ENCODE measurements at regions not wholly inside any gene's neighbourhood (a gene's known extent, or its start where the extent isn't known, plus 50 kb on each side); places are given as distances from the start of the nearest gene placed in this dataset.

GRCh38 chr2:195472501-195473234, 184.4 kb upstream of the SLC39A10 start:
- Histone ChIP-seq H3K79me1 (ENCODE audit: low read depth, low read length) (no peaks in the 10 kb centered on the region), H3K23ac (ENCODE audit: insufficient read length) (no peak overlapping the region), H2AK5ac (ENCODE audit: low read depth, low read length) (no peak overlapping the region), H2BK5ac (ENCODE audit: low read depth, low read length) (no peak overlapping the region), H3K4me2 (ENCODE audit: insufficient read depth in 1 of 2, low read depth in 2 of 2, low read length in 2 of 2) (no peak overlapping the region), H2BK120ac (replicated peaks; ENCODE audit: low read depth, low read length) (no peak overlapping the region), H2AFZ (ENCODE audit: low read length) (no peak overlapping the region), H2BK15ac (ENCODE audit: low read length) (no peak overlapping the region), H3K56ac (replicated peaks; ENCODE audit: insufficient read length, low read depth, low read length) (no peak overlapping the region), H4K5ac (ENCODE audit: insufficient read length, low read depth, low read length) (no peak overlapping the region), H3K14ac (ENCODE audit: insufficient read length) (no peak overlapping the region), H2BK12ac (ENCODE audit: low read depth, low read length) (no peak overlapping the region), H2BK20ac (ENCODE audit: low read length) (no peak overlapping the region), H3K4ac (replicated peaks; ENCODE audit: insufficient read length, low read depth, low read length) (no peak overlapping the region), H3K4me1 (replicated peaks in 1 of 4; ENCODE audit: control insufficient read depth in 3 of 4, insufficient read depth in 4 of 4, low read length in 3 of 4) (no peaks in the 10 kb centered on the region), H4K20me1 (replicated peaks in 1 of 2; ENCODE audit: control insufficient read depth in 1 of 2, insufficient read depth in 2 of 2, low read length in 2 of 2) (no peaks in the 10 kb centered on the region), H4K91ac (replicated peaks; ENCODE audit: insufficient read length, low read length) (no peak overlapping the region), H3K4me3 (ENCODE audit: extremely low read depth in 1 of 4, insufficient read depth in 2 of 4, low read depth in 3 of 4, low read length in 4 of 4) (no peak overlapping the region), H3K9ac (replicated peaks in 1 of 4; ENCODE audit: extremely low read depth in 1 of 4, low read depth in 3 of 4, low read length in 3 of 4) (no peak overlapping the region), H4K8ac (ENCODE audit: extremely low read depth, insufficient read depth, low read length) (no peak overlapping the region), H3K27ac (ENCODE audit: low read depth, low read length) (no peak overlapping the region), H3K9me3 (ENCODE audit: insufficient read depth in 2 of 2, low read depth in 1 of 2, low read length in 1 of 2) (no peaks in the 10 kb centered on the region), H3K27me3 (replicated peaks in 1 of 4; ENCODE audit: control insufficient read depth in 3 of 4, extremely low read depth in 1 of 4, insufficient read depth in 3 of 4, low read length in 3 of 4) (no peaks in the 10 kb centered on the region), H3K23me2 (ENCODE audit: low read depth, low read length) (no peaks in the 10 kb centered on the region; the same call in 1 of the 2 replicates), H3K36me3 (ENCODE audit: control insufficient read depth in 2 of 4, insufficient read depth in 4 of 4, low read length in 3 of 4) (no peaks in the 10 kb centered on the region), H3K18ac (ENCODE audit: extremely low read depth, low read length) (no peak overlapping the region), H3K79me2 (ENCODE audit: control insufficient read depth in 1 of 2, insufficient read depth in 2 of 2, low read length in 2 of 2) (no peaks in the 10 kb centered on the region)
- POLR2A ChIA-PET (ENCODE audit: partially characterized antibody), result no interaction called here
- no peak for DNase-seq (ENCODE audit: low read depth in 1 of 2, low spot score in 2 of 2)
- no peak for TF ChIP-seq HDAC2 (IDR thresholded peaks at IDR 0.05; ENCODE audit: borderline replicate concordance in 1 of 2, low read depth in 2 of 2, low read length in 2 of 2)
- TF ChIP-seq CHD1 (IDR thresholded peaks at IDR 0.05; ENCODE audit: low read depth, low read length), result no peak
- no peak for TF ChIP-seq EZH2 (IDR thresholded peaks at IDR 0.05; ENCODE audit: low read depth, low read length, severe bottlenecking)
- no peak for TF ChIP-seq ASH2L (IDR thresholded peaks at IDR 0.05; ENCODE audit: low read length)
- TF ChIP-seq NANOG (IDR thresholded peaks at IDR 0.05; ENCODE audit: insufficient read depth, low read depth, low read length, poor library complexity, severe bottlenecking), result no peak
- no peak for TF ChIP-seq TEAD4 (IDR thresholded peaks at IDR 0.05; ENCODE audit: low read depth, low read length)
- no peak for TF ChIP-seq MAFK (IDR thresholded peaks at IDR 0.05; ENCODE audit: low read depth, low read length)
- 78% methylated on average over 3 of the region's 3 CpGs; no CpG with 5 or more reads in 1 of the 2 experiments for WGBS, 2 experiments (ENCODE audit: extremely low coverage in 1 of 2, insufficient coverage in 1 of 2, insufficient read length in 1 of 2, insufficient replicate concordance in 2 of 2, low coverage in 1 of 2, low lambda C conversion rate in 2 of 2, missing lambda C conversion rate in 1 of 2)
- CTCF ChIA-PET (ENCODE audit: partially characterized antibody), result interaction anchor here (0.9 kb wide), 1 partner anchor 9 kb away, joined by 3 read pairs; no protein-coding TSS in a partner anchor
- no peak for FAIRE-seq
